RPMI7951 (cell line): ENCODE measurements at regions not wholly inside any gene's neighbourhood (a gene's known extent, or its start where the extent isn't known, plus 50 kb on each side); places are given as distances from the start of the nearest gene placed in this dataset.
"Not testable (repeated sequence)": the region's sequence is repeated elsewhere in the genome, so short reads cannot be mapped to it uniquely, and the experiment has no call there.

ENCODE experiments used
- DNase-seq: peaks from one replicate; pipeline ENCODE4 v3.0.0-alpha.2; 2012; ENCODE audit warnings: low read depth

GRCh38 chr12:127991485-127991884, 275.5 kb upstream of the TMEM132C start:
- DNase-seq, result no peak

DNA sequence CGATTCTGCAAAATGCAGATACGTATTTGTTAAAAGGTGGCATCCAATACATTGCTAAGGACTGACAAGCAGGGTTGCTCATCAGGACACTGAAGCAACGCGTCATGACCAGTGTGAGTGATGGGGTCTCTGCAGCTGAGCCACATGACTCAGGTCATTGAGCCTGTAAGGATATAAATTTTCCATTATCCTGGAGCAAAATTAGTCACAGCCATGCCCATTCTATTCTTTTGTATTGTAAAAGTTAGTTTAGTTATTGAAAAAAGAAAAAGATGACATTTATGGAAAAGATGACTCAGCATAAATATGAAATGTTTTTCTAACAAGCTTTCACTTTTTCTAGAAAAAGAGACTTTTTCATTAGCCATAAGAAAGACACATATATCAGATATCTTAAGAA, 268.0 kb upstream of the TMEM132C start:
- DNase-seq, result peak; percentile 12

DNA sequence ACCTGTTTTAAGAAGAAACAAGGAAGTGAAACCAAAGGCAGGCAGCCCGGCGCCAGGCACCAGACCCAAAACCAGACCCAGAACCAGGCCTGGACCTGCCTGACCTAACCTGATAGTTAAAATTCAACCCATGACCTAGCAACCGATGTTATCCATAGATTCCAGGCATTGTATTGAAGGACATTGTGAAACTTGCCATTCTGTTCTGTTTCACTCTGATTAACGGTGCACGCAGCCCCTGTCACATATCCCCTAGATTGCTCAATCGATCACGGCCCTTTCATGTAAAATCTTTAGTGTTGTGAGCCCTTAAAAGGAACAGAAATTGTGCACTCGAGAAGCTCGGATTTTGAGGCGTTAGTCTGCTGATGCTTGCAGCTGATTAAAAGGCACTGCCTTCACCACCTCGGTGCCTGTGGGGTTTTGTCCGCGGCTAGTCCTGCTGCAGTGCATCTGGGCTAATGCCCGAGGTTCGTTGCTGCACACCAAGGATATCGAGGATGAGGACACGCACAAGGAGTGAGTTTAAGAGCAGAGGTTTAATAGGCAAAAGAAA, 262.5 kb upstream of the TMEM132C start:
- no peak for DNase-seq

DNA sequence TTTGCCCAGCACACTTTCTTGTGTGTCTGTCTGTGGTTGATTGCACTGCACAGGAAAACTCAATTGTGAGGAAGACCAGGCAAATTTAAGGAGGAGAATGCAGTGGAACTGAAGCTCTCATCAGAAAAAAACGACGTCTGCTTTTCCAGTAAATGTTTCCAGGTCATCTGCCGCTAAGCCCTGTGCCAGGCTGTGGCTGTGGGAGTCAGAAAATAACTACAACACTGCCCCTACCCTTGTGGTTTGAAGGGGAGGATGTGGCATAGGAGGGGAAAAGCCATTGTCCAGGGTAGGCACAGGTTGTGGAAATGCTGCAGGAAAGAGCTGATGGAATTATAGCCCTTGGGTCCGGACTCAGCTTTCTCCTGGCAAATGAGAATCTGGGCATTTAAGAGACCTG, 259.7 kb upstream of the TMEM132C start:
- DNase-seq, result no peak

GRCh38 chr12:128008341-128008740, 258.6 kb upstream of the TMEM132C start:
- peak; percentile 4 for DNase-seq

DNA sequence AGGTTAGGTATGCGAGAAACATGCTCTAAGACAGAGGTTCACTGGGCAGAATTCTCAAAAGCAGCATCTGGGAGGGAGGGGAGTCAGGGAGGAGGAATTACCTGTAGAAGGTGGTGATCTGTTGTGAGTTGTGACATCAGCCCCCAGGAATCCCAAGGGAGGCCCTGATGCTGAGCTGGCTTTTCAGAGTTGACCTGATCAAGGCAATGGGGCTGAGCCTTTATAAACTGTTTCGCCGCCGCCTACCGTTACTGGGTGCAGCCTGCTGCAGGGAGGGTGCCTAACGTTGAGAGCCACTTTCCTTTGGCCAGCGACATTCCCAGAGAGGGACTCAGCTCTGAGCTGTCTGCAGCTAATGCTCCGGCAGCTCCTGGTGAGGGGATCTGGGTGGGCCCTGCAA, 257.9 kb upstream of the TMEM132C start:
- no peak for DNase-seq

DNA sequence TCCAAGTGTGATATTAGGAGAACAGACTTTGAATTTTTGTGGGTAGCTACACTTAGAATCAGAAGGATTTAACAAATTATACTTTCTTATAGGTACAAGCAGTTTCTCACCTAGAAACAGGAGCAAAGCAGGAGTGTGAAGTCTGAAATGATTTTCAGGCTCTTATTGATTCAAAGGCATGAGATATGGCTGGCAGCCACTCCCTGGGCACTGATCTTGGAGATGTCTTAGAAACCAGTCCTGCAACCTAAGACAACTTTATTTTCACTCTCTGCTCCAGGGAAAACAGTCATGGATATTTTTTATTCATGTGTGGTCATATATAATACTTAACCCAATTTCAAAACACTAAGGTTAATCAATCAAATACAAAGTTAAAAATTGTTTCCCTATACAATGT, 254.9 kb upstream of the TMEM132C start:
- no peak for DNase-seq

- DNase-seq, result no peak
These were observed 251.7 kb upstream of the TMEM132C start for GRCh38 chr12:128015276-128015675.

GRCh38 chr12:128018067-128018466, 248.9 kb upstream of the TMEM132C start:
- no peak for DNase-seq

GRCh38 chr12:128019996-128020544, 246.9 kb upstream of the TMEM132C start:
- DNase-seq, result no peak

DNA sequence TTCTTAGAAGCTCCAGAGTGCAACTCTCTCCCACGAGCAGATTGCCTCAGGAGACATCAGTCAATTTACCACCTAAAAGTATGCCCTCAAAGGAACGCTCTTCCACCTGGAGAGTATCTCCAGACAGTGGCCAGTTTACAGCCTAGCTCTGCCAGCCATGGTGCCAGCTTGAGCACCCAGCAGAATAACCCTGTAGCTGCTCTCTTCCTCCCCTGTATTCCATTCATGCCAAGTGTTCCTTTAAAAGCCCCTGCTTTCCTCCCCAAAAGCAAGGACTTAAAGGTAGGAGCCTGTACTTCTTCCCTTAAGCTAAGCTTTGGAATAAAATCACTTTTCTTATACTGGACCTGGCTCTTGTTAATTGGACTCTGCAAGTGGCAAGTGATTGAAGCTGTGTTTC, 245.4 kb upstream of the TMEM132C start:
- DNase-seq, result no peak

- no peak for DNase-seq
These were observed 241.3 kb upstream of the TMEM132C start for GRCh38 chr12:128025589-128026245.

- DNase-seq, result no peak
These were observed 240.0 kb upstream of the TMEM132C start for GRCh38 chr12:128026696-128027574.

DNA sequence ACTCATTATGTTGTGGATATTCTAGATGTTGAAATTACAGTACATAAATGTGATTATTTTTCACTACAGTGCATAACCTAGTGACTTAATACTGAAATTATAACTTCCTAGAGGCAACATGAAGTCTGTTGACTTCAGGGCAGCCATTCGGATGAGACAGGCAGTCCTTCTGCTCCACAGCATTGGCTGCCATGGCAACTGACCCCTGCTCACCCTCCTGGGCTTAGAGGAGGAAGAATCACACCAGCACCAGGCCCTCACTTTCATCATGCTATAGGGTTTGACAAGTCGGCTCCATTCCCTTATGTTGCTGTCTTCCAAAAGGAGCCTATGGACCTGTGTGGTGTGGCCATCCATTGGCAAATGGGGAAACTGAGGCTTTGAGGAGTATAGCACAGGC, 233.5 kb upstream of the TMEM132C start:
- no peak for DNase-seq

- no peak for DNase-seq
These were observed 226.0 kb upstream of the TMEM132C start for GRCh38 chr12:128040971-128041370.

DNA sequence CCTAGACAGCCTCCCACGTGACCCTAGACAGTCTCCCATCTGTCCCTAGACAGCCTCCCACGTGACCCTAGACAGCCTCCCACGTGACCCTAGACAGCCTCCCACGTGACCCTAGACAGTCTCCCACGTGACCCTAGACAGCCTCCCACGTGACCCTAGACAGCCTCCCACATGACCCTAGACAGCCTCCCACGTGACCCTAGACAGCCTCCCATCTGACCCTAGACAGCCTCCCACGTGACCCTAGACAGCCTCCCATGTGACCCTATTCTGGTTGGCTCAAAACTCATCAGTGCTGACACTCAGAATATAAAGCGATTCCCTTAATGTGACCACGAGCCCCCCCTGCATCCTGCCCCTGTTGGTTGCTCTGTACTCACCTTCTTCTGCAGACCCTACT, 224.7 kb upstream of the TMEM132C start:
- DNase-seq, result not testable (repeated sequence)

DNA sequence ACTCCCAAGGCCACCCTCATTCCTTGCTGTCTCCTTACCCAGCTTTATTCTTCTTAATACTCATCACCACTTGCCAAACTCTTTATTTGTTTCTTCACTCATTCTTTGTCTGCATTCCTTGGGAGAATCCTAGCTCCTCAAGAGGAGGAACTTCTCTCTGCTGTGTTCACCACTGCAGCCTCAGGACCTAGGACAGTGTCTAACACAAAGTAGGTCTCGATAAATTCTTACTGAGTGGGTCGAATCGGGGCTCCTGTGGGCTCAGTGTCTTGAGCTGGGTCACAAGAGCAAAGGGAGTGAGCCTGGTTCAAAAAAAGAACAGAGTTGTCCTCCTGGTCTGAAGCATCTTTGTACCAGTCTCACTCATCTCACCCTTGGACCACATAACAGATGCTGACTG, 224.1 kb upstream of the TMEM132C start:
- no peak for DNase-seq

DNA sequence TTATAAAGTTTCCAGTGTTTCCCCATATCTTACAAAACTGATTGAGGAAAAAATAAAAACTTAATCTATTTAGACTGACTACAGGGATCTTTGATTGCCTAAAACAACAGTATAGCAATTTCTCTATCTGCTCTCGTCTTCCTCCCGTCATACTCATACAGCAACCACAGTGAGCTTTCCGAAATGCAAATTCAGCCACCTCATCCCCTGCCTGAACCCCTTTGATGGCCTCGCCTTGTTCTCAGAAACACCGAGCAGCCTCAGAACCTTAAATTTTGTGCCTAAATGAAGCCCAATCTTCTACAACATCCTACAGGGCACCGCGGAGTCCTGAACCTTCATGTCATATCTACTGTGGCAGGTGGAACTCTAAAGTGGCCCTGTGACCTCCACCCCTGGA, 223.7 kb upstream of the TMEM132C start:
- DNase-seq, result no peak

DNA sequence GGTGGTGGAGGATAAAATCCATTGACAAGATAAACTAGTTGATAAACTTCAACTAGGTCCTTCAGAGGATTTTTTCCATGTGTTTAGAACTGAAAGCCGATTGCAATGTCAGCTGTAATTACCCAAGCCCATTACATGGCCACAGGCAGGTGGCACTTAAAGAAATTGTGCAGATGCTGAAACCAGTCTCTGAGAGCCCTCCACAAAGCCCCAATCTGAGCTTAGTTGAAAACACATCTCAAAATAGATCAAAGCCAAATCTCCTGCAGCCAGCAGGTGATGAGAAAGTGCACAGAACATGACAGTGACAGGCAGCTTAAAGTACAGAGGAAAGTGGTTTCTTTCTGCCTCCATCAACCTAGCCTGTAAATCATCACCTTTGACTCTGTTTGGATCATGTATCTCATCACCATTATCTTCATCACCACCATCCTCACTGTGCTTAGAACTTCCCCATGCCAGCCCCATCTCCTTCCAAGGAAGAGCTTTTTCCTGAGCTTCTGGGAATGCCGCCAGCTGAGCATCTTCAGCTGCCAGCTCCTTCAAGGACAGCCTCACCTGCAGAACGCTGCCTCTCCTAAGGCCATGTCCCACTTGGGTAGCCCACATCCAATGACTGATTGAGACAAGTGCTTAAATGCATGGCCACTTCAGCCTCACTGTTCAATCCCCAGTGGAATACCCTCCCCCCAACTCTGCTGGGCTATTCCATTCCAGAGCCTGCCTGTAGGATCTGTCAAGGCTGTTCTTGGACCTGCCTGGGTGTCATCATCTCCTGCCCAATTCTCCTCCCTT, 219.5 kb upstream of the TMEM132C start:
- no peak for DNase-seq

DNA sequence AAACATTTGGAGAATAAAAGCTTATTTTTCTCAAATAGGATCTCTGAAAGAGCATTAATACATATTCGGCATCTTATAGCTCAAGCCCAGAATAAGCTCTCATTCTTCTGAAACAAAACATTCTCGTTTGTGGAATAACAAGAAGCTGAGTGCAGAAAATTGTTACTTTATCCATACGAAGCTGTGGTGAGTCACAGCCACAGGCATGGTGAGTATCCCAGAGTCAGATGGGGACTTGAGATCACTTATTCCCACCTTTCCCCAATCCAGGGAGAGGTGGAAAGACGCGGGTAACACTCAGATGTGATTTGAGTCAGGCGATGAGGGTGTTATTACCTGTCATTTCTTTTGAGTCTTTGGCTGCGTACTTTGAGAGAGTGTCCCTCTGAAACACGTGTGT, 214.6 kb upstream of the TMEM132C start:
- no peak for DNase-seq

DNA sequence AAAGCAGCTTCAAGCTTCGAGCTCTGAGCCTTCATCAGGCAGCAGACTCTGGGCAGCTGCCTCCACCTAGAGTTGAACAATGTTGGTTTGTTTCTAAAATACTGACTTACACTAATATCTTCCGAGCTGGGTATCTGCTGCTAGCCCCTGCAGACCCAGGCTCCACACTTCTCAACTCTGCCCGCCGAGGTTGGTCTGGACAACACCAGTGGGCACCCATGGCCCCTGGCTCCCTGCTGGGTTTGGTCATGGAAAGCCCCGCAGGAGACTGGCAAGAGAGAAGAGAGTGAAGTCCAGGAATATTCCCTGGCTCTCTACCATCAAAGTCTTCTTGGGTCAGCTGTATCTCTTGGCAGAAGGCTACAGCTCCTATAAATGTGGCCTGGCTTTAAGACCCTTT, 214.2 kb upstream of the TMEM132C start:
- no peak for DNase-seq

DNA sequence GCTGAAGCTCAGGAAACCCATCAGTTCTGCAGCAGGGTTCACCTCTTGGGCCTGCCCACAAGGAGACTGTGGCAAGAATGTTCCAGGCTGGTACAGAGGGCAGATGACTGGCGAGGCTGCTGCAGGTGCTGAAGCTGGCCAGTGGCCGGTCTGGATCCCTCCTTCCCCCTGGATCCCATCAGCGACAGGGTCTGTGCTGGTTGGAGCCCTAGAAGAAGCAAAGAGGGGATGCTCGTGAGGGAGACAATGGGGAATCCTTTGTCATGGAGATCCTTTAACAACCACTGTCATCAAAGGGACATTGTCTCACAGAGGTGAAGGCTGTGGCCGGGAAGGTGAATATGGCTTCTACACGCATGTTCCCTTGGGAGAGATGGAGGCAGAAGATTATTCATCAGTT, 211.4 kb upstream of the TMEM132C start:
- no peak for DNase-seq
